ENCODE measurements at regions not wholly inside any gene's neighbourhood (a gene's known extent, or its start where the extent isn't known, plus 50 kb on each side); places are given as distances from the start of the nearest gene placed in this dataset.

DNA sequence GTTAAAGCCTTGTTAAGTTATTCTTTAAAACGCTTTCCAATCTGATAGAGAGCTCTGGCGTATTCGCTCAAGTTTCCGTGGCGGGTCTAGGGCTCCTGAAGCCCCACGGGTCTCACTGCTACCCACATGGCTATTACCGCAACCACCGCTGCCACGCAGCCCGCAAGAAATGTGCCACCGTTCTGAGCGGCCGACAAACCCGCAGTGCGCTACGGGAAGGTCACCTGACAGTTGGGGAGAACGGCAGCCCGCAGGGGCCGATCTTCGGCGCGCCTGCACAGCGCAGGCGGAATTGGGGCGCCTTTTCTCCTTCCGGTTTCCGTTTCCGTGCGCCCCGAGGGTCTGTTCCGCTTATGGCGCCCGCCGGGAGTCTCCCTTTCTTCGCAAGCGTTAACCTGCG, 76.6 kb upstream of the SNRPN start:
- DNase-seq: peak; percentile 83
- intact Hi-C loops (cut with DNase I; ENCODE audit: low total_unique reads): no loop called here
- 17 to 35% methylated on average over 37 of the region's 37 CpGs for WGBS, 2 donors

DNA sequence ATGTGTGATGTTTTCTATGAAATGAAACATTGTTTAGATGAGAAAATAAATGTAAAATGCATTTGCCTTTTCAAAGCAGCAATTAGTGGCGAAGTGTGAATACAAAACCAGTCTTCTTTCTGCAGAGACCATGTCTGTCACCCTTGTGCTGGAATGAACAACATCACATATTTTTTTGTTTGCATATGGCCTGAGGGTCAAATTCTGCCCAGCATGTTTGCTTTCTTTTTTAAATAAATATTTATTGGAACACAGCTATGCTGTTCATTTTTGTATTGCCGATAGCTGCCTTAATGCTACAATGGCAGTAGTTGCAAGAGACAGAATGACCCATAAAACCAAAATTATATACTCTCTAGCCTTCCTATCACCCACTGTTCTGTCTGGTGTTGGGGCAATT, 75.3 kb upstream of the SNRPN start:
- H3K4me3 ChIP-seq: no peak overlapping the region
- no peaks in the 10 kb centered on the region for H3K27me3 ChIP-seq
- no peak for DNase-seq
- intact Hi-C loops (cut with DNase I; ENCODE audit: low total_unique reads): no loop called here
- H3K36me3 ChIP-seq (ENCODE audit: low read depth, missing control alignments): no peaks in the 10 kb centered on the region
- 49 to 57% methylated on average over 2 of the region's 2 CpGs for WGBS, 2 donors
- TF ChIP-seq POLR2A (IDR thresholded peaks at IDR 0.05) (no peak), CTCF (IDR thresholded peaks at IDR 0.05) (no peak)
- no peaks in the 10 kb centered on the region for H3K9me3 ChIP-seq
- no peaks in the 10 kb centered on the region for H3K4me1 ChIP-seq
- H3K27ac ChIP-seq: no peak overlapping the region

More for the DNA sequence above, 76.6 kb upstream of the SNRPN start:
- Histone ChIP-seq H3K27me3 (no peaks in the 10 kb centered on the region), H3K27ac (peak overlapping the region in 1 of 2 donors; percentile 47), H3K9me3 (no peaks in the 10 kb centered on the region), H3K4me1 (no peaks in the 10 kb centered on the region), H3K36me3 (ENCODE audit: low read depth, missing control alignments) (no peaks in the 10 kb centered on the region), H3K4me3 (peak overlapping the region; percentile 52 to 55)
- no peak for TF ChIP-seq CTCF (IDR thresholded peaks at IDR 0.05)
- TF ChIP-seq POLR2A (IDR thresholded peaks at IDR 0.05): no peak

GRCh38 chr15:24880663-24881062, 74.1 kb upstream of the SNRPN start:
- TF ChIP-seq CTCF (IDR thresholded peaks at IDR 0.05): no peak
- no peak for TF ChIP-seq POLR2A (IDR thresholded peaks at IDR 0.05)
- Histone ChIP-seq H3K4me1 (no peaks in the 10 kb centered on the region), H3K9me3 (no peaks in the 10 kb centered on the region), H3K4me3 (no peak overlapping the region), H3K27ac (no peak overlapping the region), H3K36me3 (ENCODE audit: low read depth, missing control alignments) (no peaks in the 10 kb centered on the region), H3K27me3 (no peaks in the 10 kb centered on the region)
- intact Hi-C loops (cut with DNase I; ENCODE audit: low total_unique reads): no loop called here
- DNase-seq: no peak
- 77 to 82% methylated on average over 8 of the region's 8 CpGs for WGBS, 2 donors

DNA sequence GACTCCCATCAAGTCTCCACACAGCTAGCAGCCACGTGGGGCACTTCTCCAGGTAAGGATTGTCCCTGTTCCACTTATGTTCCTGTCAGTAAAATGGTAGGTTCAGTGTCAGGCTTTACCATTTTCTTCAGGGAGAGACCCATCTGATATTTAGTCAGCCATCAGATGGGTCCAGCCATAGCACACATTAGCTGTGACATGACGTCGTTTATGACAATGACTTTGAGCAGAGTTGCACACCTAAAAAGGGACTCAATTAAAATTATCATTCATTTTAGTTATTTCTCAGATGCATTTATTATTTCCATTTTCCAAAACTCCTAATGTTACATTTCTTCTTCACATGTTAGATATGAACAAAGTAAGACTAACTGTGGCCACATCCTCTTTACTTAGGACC, 68.2 kb upstream of the SNRPN start:
- no peak for TF ChIP-seq CTCF (IDR thresholded peaks at IDR 0.05)
- no peak for TF ChIP-seq POLR2A (IDR thresholded peaks at IDR 0.05)
- no peak overlapping the region for H3K4me3 ChIP-seq
- H3K4me1 ChIP-seq: no peaks in the 10 kb centered on the region
- H3K36me3 ChIP-seq (ENCODE audit: low read depth, missing control alignments): no peaks in the 10 kb centered on the region
- H3K27me3 ChIP-seq: no peaks in the 10 kb centered on the region
- intact Hi-C loops (cut with DNase I; ENCODE audit: low total_unique reads): no loop called here
- H3K9me3 ChIP-seq: no peaks in the 10 kb centered on the region
- H3K27ac ChIP-seq: no peak overlapping the region
- DNase-seq: no peak
- 79 to 80% methylated on average over 3 of the region's 3 CpGs for WGBS, 2 donors

DNA sequence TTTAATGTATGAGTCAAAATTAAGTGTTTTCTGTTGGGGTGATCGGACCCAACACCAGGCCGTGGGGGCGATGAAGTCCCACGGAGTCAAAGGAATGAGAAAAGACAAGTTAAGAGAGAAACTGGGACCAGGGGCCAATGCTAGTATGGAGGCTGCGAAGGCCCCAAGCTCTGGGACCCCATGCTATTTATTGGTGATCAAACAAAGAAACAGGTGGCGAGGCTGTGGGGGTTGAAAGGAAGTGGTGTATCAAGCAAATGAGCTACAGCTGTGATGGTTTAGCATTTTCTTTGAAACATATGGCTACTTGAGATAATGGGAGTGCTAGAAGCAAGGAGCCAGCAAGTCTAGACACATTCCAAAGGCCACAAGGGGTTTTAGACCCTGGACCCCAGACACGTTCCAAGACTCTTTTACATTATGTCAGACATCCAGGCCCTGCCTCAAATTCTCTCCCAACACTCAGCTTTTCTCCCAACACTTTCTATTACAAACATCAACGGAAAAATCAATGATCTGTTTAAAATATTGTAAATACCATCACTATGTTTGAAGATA, 56.0 kb upstream of the SNRPN start:
- Histone ChIP-seq H3K27ac (no peak overlapping the region), H3K27me3 (no peaks in the 10 kb centered on the region), H3K9me3 (no peaks in the 10 kb centered on the region), H3K36me3 (ENCODE audit: low read depth, missing control alignments) (no peaks in the 10 kb centered on the region), H3K4me1 (no peaks in the 10 kb centered on the region), H3K4me3 (no peak overlapping the region)
- WGBS, 2 donors: 61 to 76% methylated on average over 8 of the region's 8 CpGs
- intact Hi-C loops (cut with DNase I; ENCODE audit: low total_unique reads): no loop called here
- no peak for DNase-seq
- no peak for TF ChIP-seq CTCF (IDR thresholded peaks at IDR 0.05)
